H1 (cell line): ENCODE measurements at regions not wholly inside any gene's neighbourhood (a gene's known extent, or its start where the extent isn't known, plus 50 kb on each side); places are given as distances from the start of the nearest gene placed in this dataset.

Source experiments
- CTCF ChIA-PET: fragments of 300-600 bp; sonication (Branson Sonifier 250); formaldehyde crosslinking; loops from one replicate; lab custom pipeline; 2021; ENCODE audit not compliant: partially characterized antibody; lab: Charles Lee
- POLR2A ChIA-PET: fragments of 300-600 bp; sonication (Branson Sonifier 250); formaldehyde crosslinking; loops from one replicate; lab custom pipeline; 2021; ENCODE audit warnings: inconsistent platforms; ENCODE audit not compliant: partially characterized antibody; lab: Charles Lee
- DNase-seq, 2 experiments: peaks; one replicate each; pipeline versions ENCODE4 v3.0.0 to v3.0.0-alpha.2; 2010 to 2022; ENCODE audit warnings: low spot score in 2 of 2, low read depth in 1 of 2, mixed read lengths in 1 of 2
- FAIRE-seq: peaks from 2 replicates; lab custom pipeline; 2011; peaks lifted over from hg19 to GRCh38; lab: Jason Lieb, UNC
- H2AFZ ChIP-seq: 2 replicates; pipeline ENCODE4 v1.8.1; 2012; ENCODE audit warnings: low read length, inconsistent platforms
- H2AK5ac ChIP-seq: 2 replicates; pipeline ENCODE4 v1.6.1; 2013; ENCODE audit warnings: low read depth, low read length
- H2BK120ac ChIP-seq: replicated peaks from 2 replicates; pipeline ENCODE3; 2013; ENCODE audit warnings: low read depth, low read length, inconsistent platforms
- H2BK12ac ChIP-seq: 2 replicates; pipeline ENCODE4 v1.6.1; 2013; ENCODE audit warnings: low read depth, low read length
- H2BK15ac ChIP-seq: 2 replicates; pipeline ENCODE4 v1.6.1; 2013; ENCODE audit warnings: low read length
- H2BK20ac ChIP-seq: 2 replicates; pipeline ENCODE4 v1.6.1; 2013; ENCODE audit warnings: low read length
- H2BK5ac ChIP-seq: 2 replicates; pipeline ENCODE4 v1.6.1; 2013; ENCODE audit warnings: low read depth, low read length
- H3K14ac ChIP-seq: 2 replicates; pipeline ENCODE4 v1.6.1; 2013; ENCODE audit warnings: inconsistent platforms; ENCODE audit not compliant: insufficient read length
- H3K18ac ChIP-seq: 2 replicates; pipeline ENCODE4 v1.6.1; 2013; ENCODE audit warnings: low read length; ENCODE audit errors: extremely low read depth
- H3K23ac ChIP-seq: 2 replicates; pipeline ENCODE4 v1.6.1; 2013; ENCODE audit warnings: inconsistent platforms; ENCODE audit not compliant: insufficient read length
- H3K23me2 ChIP-seq: 2 replicates; pipeline ENCODE4 v1.6.1; 2013; ENCODE audit warnings: low read depth, low read length
- H3K27ac ChIP-seq: 2 replicates; pipeline ENCODE4 v1.6.1; 2011; ENCODE audit warnings: low read depth, low read length, inconsistent platforms
- H3K27me3 ChIP-seq, 4 experiments: replicated peaks in 1 of 4; 1 replicate in 1 of 4; 2 replicates in 3 of 4; pipeline versions ENCODE4 v1.6.1 to v1.8.1; 2011 to 2013; ENCODE audit warnings: low read length in 3 of 4, mild to moderate bottlenecking in 3 of 4, inconsistent platforms in 2 of 4, mixed read lengths in 2 of 4, moderate library complexity in 1 of 4; ENCODE audit not compliant: control insufficient read depth in 3 of 4, insufficient read depth in 3 of 4; ENCODE audit errors: extremely low read depth in 1 of 4
- H3K36me3 ChIP-seq, 4 experiments: 2 replicates each; pipeline versions ENCODE4 v1.6.1 to v1.8.1; 2011 to 2013; ENCODE audit warnings: mild to moderate bottlenecking in 4 of 4, low read length in 3 of 4, moderate library complexity in 2 of 4, control low read depth in 1 of 4, inconsistent platforms in 1 of 4; ENCODE audit not compliant: insufficient read depth in 4 of 4, control insufficient read depth in 2 of 4
- H3K4ac ChIP-seq: replicated peaks from 2 replicates; pipeline ENCODE3; 2013; ENCODE audit warnings: low read length, low read depth, mixed read lengths, inconsistent platforms; ENCODE audit not compliant: insufficient read length
- H3K4me1 ChIP-seq, 4 experiments: replicated peaks in 1 of 4; 1 replicate in 1 of 4; 2 replicates in 3 of 4; pipeline versions ENCODE4 v1.6.1 to v1.8.1; 2011 to 2013; ENCODE audit warnings: low read length in 3 of 4, inconsistent platforms in 2 of 4, mixed read lengths in 1 of 4; ENCODE audit not compliant: insufficient read depth in 4 of 4, control insufficient read depth in 3 of 4
- H3K4me2 ChIP-seq, 2 experiments: 2 replicates each; pipeline versions ENCODE4 v1.6.1 to v1.8.1; 2011 to 2013; ENCODE audit warnings: low read depth in 2 of 2, low read length in 2 of 2, control low read depth in 1 of 2, inconsistent platforms in 1 of 2, mild to moderate bottlenecking in 1 of 2; ENCODE audit not compliant: insufficient read depth in 1 of 2
- H3K4me3 ChIP-seq, 4 experiments: fragments of 200-600, 300-600 bp in 1 of 4; sonication (generic), shearing (Covaris generic), sonication (Bioruptor Twin) in 1 of 4; 2 replicates each; pipeline versions ENCODE4 v1.5.1 to v1.8.1; 2011 to 2016; ENCODE audit warnings: low read length in 4 of 4, low read depth in 3 of 4, control low read depth in 2 of 4, inconsistent platforms in 2 of 4, mild to moderate bottlenecking in 2 of 4, mixed read lengths in 1 of 4, moderate library complexity in 1 of 4; ENCODE audit not compliant: insufficient read depth in 2 of 4; ENCODE audit errors: extremely low read depth in 1 of 4
- H3K56ac ChIP-seq: replicated peaks from 2 replicates; pipeline ENCODE3; 2013; ENCODE audit warnings: low read depth, mild to moderate bottlenecking, mixed read lengths, low read length, inconsistent platforms; ENCODE audit not compliant: insufficient read length
- H3K79me1 ChIP-seq: 2 replicates; pipeline ENCODE4 v1.6.1; 2013; ENCODE audit warnings: low read depth, low read length, control low read depth
- H3K79me2 ChIP-seq, 2 experiments: 2 replicates each; pipeline versions ENCODE4 v1.6.1 to v1.8.1; 2012 to 2013; ENCODE audit warnings: low read length in 2 of 2, mild to moderate bottlenecking in 2 of 2, inconsistent platforms in 1 of 2; ENCODE audit not compliant: insufficient read depth in 2 of 2, control insufficient read depth in 1 of 2
- H3K9ac ChIP-seq, 4 experiments: replicated peaks in 1 of 4; 1 replicate in 1 of 4; 2 replicates in 3 of 4; pipeline versions ENCODE4 v1.6.1 to v1.8.1; 2011 to 2013; ENCODE audit warnings: low read depth in 3 of 4, low read length in 3 of 4, control low read depth in 2 of 4, mild to moderate bottlenecking in 2 of 4, moderate library complexity in 2 of 4, inconsistent platforms in 1 of 4; ENCODE audit errors: extremely low read depth in 1 of 4
- H3K9me3 ChIP-seq, 2 experiments: 2 replicates each; pipeline versions ENCODE4 v1.6.1 to v1.8.1; 2012 to 2013; ENCODE audit warnings: mild to moderate bottlenecking in 2 of 2, moderate library complexity in 2 of 2, control low read depth in 1 of 2, inconsistent platforms in 1 of 2, low read depth in 1 of 2, low read length in 1 of 2, mixed read lengths in 1 of 2; ENCODE audit not compliant: insufficient read depth in 2 of 2
- H4K20me1 ChIP-seq, 2 experiments: replicated peaks in 1 of 2; 2 replicates each; pipeline versions ENCODE3 to v1.8.1; 2011 to 2013; ENCODE audit warnings: inconsistent platforms in 2 of 2, low read length in 2 of 2, mild to moderate bottlenecking in 1 of 2; ENCODE audit not compliant: insufficient read depth in 2 of 2, control insufficient read depth in 1 of 2
- H4K5ac ChIP-seq: 2 replicates; pipeline ENCODE4 v1.6.1; 2013; ENCODE audit warnings: low read length, low read depth, mixed read lengths, inconsistent platforms; ENCODE audit not compliant: insufficient read length
- H4K8ac ChIP-seq: 2 replicates; pipeline ENCODE4 v1.8.0; 2013; ENCODE audit warnings: mild to moderate bottlenecking, moderate library complexity, low read length, inconsistent platforms; ENCODE audit not compliant: insufficient read depth; ENCODE audit errors: extremely low read depth
- H4K91ac ChIP-seq: replicated peaks from 2 replicates; pipeline ENCODE3; 2013; ENCODE audit warnings: low read length, mixed read lengths, inconsistent platforms; ENCODE audit not compliant: insufficient read length
- FOSL1 ChIP-seq: IDR thresholded peaks from 2 replicates; pipeline ENCODE4 v1.6.1; 2011; ENCODE audit warnings: mild to moderate bottlenecking, low read depth, low read length, moderate library complexity; ENCODE audit not compliant: insufficient read depth
- GABPA ChIP-seq: IDR thresholded peaks from 2 replicates; pipeline ENCODE4 v1.6.1; 2011; ENCODE audit warnings: mild to moderate bottlenecking, low read length, moderate library complexity, borderline replicate concordance; ENCODE audit not compliant: insufficient read depth
- KDM5A ChIP-seq: fragments of 200-600 bp; IDR thresholded peaks from 2 replicates; pipeline ENCODE4 v1.7.1; 2012; ENCODE audit warnings: mild to moderate bottlenecking, low read length, inconsistent platforms, mixed read lengths
- RFX5 ChIP-seq: IDR thresholded peaks from 2 replicates; pipeline ENCODE4 v1.6.1; 2011; ENCODE audit warnings: low read depth, low read length, improper control_type of control experiment, borderline replicate concordance
- SUZ12 ChIP-seq: fragments of 200-600 bp; sonication (generic); IDR thresholded peaks from 2 replicates; pipeline ENCODE4 v1.6.1; 2012; ENCODE audit warnings: mild to moderate bottlenecking, inconsistent platforms, low read length, moderate library complexity, mixed read lengths
- TAF7 ChIP-seq: optimal IDR thresholded peaks from 2 replicates; pipeline ENCODE3; 2011; ENCODE audit warnings: low read depth, mild to moderate bottlenecking, inconsistent platforms, low read length, moderate library complexity, borderline replicate concordance
- TEAD4 ChIP-seq: IDR thresholded peaks from 2 replicates; pipeline ENCODE4 v1.6.1; 2012; ENCODE audit warnings: low read depth, low read length, inconsistent platforms, mixed read lengths
- WGBS, 2 experiments: shearing (Covaris generic) in 1 of 2; methylation state at CpG; one replicate each; pipeline versions ENCODE4 v1.1.6 to v1.1.7; 2013 to 2015; ENCODE audit warnings: low lambda C conversion rate in 2 of 2, mixed read lengths in 2 of 2, inconsistent platforms in 1 of 2, low coverage in 1 of 2, missing lambda C conversion rate in 1 of 2; ENCODE audit not compliant: insufficient replicate concordance in 2 of 2, insufficient coverage in 1 of 2, insufficient read length in 1 of 2; ENCODE audit errors: extremely low coverage in 1 of 2, missing lambda C conversion rate in 1 of 2; 5-methylcytosine and 5-hydroxymethylcytosine counted together

GRCh38 chr4:155012469-155012868, 196.0 kb upstream of the NPY2R start:
- Histone ChIP-seq H3K4me1 (no peaks in the 10 kb centered on the region), H4K5ac (no peak overlapping the region), H2BK5ac (no peak overlapping the region), H3K36me3 (no peaks in the 10 kb centered on the region), H3K9me3 (no peaks in the 10 kb centered on the region), H3K4me2 (no peak overlapping the region), H2BK12ac (no peak overlapping the region), H3K27ac (no peak overlapping the region), H4K91ac (no peak overlapping the region), H3K23ac (no peak overlapping the region), H3K4ac (no peak overlapping the region), H2BK20ac (no peak overlapping the region), H3K4me3 (no peak overlapping the region), H3K79me2 (no peaks in the 10 kb centered on the region), H3K23me2 (no peaks in the 10 kb centered on the region), H2BK120ac (no peak overlapping the region), H3K27me3 (no peaks in the 10 kb centered on the region), H4K8ac (no peak overlapping the region), H3K9ac (no peak overlapping the region), H2AK5ac (no peak overlapping the region), H3K14ac (no peak overlapping the region), H2BK15ac (no peak overlapping the region), H4K20me1 (no peaks in the 10 kb centered on the region), H3K56ac (no peak overlapping the region), H3K18ac (no peak overlapping the region)
- no peak for DNase-seq
- CTCF ChIA-PET: interaction anchor here (1.4 to 2.1 kb wide), 2 partner anchors 14 to 30 kb away, joined by 3 to 18 read pairs; no protein-coding TSS in a partner anchor
- POLR2A ChIA-PET: no interaction called here
- WGBS, 2 experiments: 82% methylated on average over 1 of the region's 1 CpG; no CpG with 5 or more reads in 1 of the 2 experiments
- FAIRE-seq: no peak
- TF ChIP-seq SUZ12 (no peak), GABPA (no peak), TAF7 (no peak), KDM5A (no peak), TEAD4 (no peak), RFX5 (no peak), FOSL1 (no peak)
- TF ChIP-seq, all 59 proteins: peak for 0
- no peaks in the 10 kb centered on the region for H3K79me1 ChIP-seq
- no peak overlapping the region for H2AFZ ChIP-seq
